ENCODE measurements at regions not wholly inside any gene's neighbourhood (a gene's known extent, or its start where the extent isn't known, plus 50 kb on each side); places are given as distances from the start of the nearest gene placed in this dataset.
"Not testable (repeated sequence)": the region's sequence is repeated elsewhere in the genome, so short reads cannot be mapped to it uniquely, and the experiment has no call there.

DNA sequence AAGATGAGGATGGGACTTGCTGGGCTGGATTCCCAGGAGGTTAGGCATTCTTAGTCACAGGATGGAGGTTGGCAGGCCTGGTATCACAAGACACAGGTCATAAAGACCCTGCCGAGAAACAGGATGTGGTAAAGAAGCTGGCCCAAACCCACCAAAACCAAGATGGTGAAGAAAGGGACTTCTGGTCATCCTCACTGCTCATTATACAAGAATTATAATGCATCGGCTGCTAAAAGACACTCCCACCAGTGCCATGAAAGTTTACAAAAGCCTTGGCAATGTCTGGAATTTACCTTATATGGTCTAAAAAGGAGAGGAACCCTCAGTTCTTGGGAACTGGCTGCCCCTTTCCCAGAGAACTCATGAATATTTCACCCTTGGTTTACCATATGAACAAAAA is 345.5 kb upstream of the POM121L12 start:
- DNase-seq = no peak

DNA sequence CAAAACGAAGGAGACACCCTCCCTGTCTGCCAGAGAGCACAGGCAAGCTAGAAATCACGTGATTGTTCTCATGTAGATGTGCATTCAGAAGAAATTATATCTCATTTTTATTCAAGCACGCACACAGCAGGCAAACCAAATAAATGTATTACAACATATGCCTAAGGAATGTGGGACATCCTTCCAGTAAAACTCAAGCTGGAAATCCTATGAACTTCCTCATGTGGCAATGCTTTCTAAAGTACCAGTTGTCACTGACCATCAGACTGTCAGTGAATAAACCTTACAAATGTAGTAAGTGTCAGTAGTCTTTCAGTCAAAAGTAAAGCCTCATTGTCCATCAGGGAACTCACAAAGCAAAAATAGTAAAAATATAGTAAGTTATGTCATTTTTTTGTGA is 350.1 kb upstream of the POM121L12 start:
- no peak for DNase-seq

DNA sequence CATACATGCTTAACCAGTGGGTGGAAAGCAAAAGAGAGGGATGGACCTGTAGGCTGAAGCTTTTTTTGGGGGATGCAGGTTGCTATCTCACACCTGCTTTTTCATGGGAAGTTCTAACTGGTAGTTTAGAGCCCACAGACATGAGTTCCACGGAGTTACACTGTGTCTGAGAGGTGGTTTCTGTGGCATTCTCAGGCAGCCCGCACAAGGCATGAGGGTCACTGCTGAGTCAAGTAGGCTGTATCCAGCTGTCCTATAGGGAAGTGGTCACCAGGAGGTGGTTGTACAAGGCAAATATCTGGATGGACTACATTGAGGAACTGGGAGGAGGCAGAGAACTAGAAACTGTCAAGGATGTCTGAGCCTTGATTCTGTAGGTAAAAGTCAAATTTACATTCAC is 351.0 kb upstream of the POM121L12 start:
- DNase-seq = no peak

DNA sequence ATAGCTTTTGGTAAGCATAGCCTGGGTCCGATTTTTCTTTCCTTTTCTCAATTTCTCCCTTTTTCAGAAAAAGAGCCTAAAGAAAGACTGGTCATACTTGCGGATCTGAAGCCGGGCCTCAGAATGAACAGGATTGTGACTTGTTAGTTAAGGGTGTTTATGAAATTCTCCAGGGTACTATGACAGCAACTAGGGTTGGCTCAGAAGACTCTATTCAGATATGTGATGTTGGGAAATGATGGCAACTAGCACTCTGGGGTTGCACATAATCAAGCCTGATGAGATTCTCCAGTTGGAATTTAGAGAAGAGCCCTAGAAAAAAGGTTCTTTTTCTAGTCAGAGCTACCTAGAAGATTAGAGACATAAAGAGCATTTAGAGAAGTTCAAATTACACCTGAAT is 352.4 kb upstream of the POM121L12 start:
- no peak for DNase-seq

DNA sequence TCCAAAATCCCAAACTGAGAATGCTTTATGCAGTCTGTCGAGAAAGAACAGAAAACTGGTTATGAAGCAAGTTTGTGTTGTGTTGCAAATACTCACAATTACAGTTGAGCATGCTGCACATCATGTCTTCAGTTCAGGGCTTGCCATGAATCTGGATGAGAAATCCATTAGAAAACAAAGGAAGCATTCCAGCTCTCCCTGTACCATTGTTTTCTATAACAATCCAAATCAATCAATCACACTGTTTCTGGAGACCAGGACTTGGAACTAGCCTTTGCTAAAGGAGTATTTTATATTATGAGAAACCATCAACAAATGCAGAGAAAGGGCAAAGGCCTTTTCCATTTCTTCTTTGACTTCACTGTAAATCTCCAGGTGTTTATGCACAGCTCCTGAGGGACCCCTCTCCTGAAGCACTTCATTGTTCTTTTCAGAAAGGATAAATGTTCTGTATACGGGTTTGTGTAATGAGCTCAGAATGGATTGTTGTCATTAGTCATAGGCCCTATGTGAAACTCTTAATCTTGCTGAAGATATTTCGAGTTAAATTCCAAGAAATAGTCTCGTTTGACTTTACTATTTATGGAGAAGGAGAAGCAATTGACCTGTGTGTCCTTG is 364.7 kb upstream of the POM121L12 start:
- DNase-seq = no peak

DNA sequence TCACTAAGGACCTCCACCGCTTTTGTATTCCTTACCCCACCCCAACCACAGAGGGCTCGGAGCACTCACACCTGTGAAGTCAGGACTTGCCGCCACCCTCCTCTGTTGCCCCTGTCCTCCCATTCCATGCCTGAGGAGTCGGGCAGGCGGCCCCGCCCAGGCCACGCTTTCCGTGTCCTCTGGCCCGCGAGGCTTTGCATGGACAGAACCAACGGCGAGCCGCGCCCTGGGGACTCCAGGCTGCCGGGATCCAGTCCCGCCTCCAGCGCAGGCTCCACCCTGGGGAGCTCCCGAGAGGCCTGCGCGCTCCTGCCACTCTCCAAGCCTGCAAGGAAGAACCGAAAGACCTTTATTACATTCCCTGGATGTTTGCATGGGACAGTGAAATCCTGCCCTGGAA is 366.4 kb upstream of the POM121L12 start:
- no peak for DNase-seq

DNA sequence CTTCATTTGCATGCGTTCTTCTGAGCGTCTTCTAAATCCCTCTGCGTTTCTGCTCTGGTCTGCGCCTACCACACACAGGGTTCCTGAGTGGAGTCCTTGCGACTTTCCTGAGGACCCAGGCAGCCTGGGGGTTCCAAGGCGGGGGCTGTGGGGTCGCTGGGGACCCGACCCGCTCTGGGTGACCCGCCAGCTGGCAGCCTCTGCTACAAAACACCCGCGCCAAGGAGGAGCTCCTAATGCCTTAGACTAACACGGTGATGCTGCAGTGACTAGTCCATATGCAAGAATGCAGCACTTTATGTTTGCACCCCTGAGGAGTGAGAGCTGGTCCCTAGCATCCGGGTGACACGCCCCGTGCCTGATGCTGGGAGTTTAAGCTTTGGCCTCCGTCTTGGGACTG is 367.0 kb upstream of the POM121L12 start:
- DNase-seq = no peak

DNA sequence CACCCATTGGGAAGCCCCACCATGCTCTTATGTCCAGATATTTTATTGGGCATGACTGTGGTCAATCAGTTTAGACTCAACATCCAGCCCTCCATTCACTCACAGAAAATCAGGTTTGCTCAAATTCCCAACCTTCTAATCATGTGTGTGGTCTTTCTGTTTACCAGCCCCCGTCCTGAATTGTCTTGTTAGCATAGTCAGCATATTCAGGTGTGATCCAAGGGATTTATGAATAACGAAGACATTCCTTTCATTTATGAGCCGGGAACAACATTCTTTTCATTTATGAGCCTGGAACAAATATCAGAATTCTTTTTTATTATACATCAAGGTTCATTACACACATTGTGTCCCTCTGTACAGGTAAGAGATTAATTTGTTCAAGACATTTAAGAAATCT is 376.3 kb upstream of the POM121L12 start:
- no peak for DNase-seq

DNA sequence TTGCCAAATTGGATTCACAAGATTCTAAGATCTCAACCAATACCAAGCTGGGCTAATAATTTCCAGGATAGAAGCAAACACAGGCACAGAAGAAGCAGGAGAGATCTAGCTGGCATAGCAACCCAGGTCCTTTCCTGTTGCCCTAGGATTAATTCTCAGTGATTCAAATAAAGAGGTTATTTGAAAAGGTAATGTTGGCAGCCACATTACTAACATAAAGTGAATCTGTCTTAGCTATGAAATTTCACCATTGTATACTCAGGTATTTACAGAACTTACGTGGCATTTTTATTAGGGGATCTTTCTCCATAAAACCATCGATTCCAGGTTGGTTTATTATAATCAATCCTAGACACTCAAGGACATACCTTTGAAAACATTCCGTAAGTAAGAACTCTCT is 379.3 kb upstream of the POM121L12 start:
- DNase-seq = no peak

DNA sequence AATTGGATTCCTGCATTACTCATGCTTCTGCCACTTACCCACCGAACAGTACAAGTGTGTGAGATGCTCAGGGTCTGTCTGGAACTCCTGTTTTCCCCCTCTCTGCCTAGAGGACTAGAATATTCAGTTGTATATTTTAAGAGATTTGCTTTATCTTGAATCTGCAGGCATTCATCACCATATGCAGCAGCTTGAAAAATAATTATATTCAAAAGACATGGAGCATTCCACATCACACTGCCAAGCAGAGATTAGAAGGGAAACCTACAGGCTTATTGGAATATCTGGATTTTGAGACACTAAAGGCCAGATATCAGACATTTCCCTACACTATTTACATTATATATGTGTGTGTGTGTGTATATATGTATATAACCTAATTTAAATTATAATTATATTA is 382.8 kb upstream of the POM121L12 start:
- DNase-seq = no peak

DNA sequence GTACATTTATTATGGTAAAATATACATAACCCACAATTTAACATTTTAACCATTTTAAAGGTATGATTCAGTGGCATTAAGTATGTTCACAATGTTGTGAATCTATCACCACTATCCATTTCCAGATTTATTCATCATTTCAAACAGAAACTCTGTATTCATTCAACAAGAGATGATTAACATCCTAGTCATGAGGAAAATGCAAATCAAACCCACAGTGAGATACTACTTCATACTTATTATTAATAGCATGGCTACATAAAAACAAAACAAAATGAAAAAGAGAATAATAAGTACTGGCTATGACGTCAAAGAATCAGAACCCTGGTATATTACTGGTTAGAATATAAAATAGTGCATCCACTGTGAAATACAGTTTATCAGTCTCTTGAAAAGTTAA is 386.6 kb upstream of the POM121L12 start:
- no peak for DNase-seq

DNA sequence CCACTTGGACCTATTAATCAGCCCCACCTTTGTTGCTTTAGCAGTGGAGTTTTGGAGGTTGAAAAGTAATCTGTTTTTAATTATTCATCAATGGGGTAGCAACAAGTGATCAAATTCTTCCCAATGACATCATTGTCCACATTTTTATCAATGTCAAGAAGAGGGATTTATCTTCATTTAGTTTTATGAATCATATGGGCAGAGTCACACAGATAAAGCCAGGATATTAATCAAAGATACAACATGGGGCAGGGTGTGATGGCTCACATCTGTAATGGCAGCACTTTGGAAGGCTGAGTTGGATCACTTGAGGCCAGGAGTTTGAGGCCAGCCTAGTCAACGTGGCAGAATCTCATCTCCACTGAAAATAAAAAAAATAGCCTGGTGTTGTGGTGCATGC is 388.4 kb upstream of the POM121L12 start:
- DNase-seq = no peak

DNA sequence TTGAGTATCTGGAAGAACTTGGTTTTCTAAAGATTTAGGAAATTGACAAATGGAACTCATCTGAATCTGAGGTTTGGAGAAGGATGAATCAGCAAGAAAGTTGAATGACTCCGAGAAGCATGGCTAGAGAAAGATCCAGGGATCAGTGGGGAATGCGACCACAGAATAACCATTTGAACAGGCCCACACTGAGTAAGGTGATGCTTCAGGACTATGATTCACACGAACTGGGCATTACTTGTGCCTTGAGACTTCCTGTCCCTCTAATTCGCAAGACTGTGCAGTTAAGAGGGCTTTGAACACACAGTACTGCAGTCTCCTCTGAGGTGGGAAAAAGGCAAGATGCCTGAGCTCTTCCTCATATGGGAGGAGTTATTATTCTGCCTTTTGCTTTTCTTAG is 395.5 kb upstream of the POM121L12 start:
- no peak for DNase-seq

DNA sequence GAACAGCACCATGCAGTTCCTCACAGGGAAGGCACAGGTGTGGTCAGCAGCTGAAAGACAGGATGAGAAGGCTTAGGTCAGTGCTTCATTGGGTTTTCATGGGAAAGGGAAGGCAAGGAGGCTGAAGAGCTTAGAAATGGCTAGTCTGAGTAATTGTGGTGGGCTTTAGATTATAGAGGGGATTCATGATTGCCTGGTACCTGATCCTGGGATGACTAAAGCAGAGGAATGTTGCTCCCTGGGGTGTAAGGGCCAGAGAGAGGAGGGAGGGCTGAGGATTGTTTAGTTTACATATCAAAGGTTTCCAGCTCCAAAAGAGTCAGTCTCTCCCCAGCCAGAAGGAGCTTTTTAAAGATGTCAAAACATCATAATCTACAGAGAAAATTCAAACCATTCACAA is 396.3 kb upstream of the POM121L12 start:
- DNase-seq = no peak

DNA sequence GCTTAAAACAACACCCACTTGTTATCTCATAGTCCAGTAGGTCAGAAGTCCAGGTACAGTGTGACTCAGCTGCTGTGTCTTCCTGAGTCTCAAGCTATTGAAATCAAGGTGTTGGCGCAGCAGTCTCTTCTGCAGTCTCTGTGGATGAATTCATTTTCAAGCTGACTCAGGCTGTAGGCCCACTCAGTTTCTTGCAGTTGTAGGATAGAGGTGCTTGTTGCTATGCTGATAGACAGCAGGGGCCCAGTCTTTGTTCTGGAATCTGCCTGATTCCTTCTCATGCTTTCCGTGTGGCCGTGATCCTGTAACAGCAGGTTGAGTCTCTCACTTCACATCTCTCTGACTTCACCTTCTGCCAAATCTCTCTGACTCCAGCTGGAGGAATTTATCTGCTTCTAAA is 400.4 kb upstream of the POM121L12 start:
- no peak for DNase-seq

DNA sequence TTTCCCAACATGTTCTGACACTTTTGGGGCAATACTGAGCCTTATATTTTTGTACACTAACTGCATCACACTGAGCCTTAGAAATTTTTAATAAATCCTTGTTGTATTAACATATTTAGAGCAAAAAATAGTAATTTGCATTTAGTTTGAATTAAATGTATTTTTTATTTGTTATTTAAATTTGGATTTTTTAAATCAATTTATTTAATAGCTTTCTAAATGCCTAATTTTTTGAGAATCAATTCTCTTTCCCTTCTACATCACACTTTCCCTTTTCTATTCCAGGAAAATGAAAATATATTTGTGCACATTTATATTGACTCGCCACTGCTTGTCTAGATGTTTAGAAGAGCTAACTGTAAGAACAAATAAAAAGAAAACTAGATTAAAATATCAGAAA is 414.6 kb upstream of the POM121L12 start:
- DNase-seq = no peak

DNA sequence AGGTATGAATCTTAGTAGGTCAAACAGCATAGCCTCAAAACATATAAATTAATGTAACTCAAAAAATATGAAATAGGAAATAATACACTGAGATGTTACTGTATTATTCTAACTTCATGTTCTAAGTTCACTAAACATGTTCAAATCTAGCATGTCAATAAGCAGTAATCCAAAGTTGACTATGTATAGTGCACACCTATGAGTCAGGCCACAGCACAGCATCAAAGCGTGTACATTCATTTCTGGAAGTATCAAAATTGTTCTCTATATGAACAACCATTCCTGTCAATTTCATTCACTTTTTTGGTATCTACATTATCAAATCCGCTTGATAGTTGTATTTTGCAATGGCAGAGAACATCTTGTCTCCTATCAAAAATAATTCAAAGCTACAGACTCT is 418.9 kb upstream of the POM121L12 start:
- DNase-seq = no peak

DNA sequence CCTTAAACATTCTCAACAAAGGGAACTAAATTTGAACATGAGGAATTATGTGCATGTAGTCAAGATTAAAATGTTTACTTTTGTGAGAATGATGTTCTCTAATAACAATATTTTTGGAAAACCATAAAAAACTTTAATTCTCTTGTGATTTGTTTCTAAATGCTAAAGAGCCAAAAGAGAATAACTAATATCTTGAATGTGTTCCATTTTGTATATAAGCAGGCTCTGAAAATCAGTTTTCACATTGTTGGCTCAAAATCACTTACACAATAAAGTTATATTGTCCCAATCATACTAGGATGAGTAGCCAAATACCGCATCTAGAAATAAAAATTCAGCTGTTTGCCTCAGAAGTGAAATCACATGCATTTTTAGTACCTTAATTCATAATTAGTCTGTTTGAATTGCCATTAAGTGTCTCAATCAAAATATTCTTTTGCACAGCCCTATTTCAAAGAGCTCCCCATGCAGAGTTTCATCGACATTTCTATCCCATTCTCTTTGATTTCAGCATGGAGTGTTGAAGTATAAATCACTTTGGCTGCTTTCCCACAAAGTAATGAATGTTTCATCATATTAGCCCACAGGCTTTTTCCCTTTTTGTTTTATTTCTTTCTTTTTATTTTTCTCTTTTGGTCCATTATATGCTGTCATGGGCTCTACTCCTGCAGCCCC is 420.3 kb upstream of the POM121L12 start:
- DNase-seq = no peak

DNA sequence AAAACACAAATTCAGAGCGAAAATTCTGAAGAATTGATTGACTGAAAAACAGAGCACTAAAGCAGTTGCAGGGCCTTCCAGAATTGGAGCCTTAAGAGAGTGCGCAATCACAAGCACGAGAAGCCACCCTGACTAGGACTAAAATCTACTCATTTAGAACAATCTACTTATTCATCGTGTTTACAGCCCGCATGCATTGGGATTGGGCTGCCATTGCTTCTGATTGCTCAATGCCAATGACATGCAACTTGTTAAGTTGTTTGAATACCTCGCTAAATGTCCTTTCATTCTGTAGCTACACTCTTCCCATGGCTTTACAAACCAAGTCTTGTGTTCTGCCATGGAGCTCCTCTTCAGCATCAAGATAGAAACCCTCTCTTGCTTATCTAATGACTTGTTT is 425.9 kb upstream of the POM121L12 start:
- DNase-seq = no peak

DNA sequence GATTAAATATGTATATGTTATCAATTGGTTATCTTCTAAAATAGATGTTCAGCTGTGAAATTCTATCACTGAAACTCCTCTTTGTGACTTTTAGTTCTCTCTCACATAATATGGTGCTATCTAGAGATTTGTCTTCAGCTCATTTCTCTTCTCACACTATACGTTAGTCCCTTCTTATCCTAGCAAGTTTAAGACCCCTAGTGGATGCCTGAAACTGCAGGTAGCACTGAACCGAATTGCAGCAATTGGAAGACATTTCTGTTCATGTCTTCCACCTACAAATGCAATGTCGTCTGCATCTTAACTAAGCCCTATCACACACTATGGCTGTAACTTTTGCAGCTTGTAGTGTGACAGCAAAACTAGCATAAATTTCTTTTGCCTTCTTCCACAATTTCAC is 442.7 kb upstream of the POM121L12 start:
- DNase-seq = no peak

DNA sequence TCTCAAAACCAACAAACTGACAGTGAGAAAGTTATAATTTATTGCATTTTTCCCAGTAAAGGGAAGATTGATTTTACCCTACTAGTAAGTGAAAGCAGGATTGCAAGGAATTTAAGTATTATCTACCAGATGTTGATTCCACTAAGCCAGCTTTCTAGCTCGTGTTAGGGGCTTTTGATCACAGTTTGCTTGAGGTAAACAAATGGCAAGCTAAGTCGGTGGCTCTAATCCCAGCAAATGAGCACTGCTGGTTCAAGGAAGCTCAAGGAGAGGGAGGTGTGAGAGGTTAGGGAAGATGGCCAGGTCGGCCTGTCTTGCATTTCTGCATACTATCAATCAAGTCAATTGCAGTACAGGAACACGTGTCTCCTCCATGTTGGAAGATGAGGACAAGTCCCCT is 448.7 kb upstream of the POM121L12 start:
- no peak for DNase-seq

DNA sequence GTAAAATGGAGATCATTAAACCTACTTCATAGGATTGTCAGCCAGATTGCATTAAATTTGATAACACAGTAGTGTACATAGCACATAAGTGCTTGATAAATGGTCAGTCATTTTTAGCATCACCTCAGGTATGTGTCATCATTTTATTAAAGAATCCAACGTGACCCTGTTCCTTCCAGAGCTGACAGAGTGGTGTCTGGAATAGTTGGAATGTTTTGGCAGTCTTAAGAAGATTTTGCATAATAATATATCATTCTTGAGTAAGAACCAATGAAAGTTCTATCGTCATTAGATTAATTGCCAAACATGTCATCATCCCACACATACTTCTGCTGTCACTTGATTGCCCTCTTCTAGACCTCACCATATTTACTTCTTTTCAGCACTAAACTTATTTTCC is 451.4 kb upstream of the POM121L12 start:
- no peak for DNase-seq

DNA sequence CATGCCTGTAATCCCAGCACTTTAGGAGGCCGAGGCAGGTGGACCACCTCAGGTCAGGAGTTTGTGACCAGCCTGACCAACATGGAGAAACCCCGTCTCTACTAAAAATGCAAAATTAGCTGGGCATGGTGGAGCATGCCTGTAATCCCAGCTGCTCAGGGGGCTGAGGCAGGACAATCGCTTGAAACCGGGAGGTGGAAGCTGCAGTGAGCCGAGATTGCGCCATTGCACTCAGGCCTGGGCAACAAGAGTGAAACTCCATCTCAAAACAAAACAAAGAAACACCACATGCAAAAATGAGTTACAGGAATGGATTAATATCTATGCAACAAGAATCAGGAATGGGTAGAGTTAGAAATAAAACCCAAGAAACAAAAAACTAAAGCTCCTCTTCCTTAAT is 462.3 kb upstream of the POM121L12 start:
- DNase-seq = not testable (repeated sequence)

DNA sequence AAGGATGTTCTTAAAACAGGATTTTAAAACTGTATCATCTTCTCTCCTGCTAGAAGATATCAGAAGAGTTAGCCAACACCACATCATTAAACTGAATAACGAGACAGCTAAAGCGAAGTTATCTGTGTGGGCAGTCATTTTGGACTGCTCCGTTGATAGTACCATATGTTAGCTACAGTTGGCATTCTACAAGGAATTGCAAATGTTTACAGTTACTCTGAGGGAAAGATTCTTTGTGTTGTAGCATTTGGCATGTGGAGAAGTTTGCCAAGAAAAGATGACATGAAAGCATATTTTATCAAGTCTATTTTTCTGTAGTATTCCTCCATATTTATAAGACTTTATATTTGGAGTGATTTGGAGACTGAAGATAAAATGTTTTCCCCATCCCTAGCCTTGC is 464.4 kb upstream of the POM121L12 start:
- no peak for DNase-seq

DNA sequence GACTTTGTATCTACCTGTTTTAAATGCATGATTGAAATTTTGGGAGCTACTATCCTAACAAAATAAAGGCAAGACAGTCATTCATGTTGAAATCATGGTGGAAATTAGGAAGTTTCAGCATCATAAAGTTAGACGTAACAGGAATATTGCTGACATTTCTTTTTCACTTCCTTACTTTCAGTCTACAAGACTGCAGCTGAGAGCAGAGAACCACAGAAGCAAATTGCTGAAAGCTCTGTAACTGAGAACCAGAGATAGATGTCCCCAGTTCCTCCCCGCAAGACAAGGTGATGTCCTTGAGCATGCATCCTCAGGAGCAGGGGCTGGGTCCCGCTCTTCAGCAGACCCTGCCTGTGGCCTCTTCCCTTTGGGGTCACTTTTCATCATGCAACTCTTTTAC is 466.3 kb upstream of the POM121L12 start:
- DNase-seq = no peak
